Neural progenitor cell (in vitro differentiated cells): ENCODE measurements at regions not wholly inside any gene's neighbourhood (a gene's known extent, or its start where the extent isn't known, plus 50 kb on each side); places are given as distances from the start of the nearest gene placed in this dataset.
A peak's percentile ranks its signal among the peaks of the same experiment; 100 is the strongest.

Source experiments
- DNase-seq: peaks from one replicate; pipeline ENCODE4 v3.0.0-alpha.2; 2016; ENCODE audit warnings: low spot score
- H2AFZ ChIP-seq: fragments of 200-600 bp; sonication (generic); replicated peaks from 2 replicates; pipeline ENCODE4 v1.6.1; 2016; ENCODE audit warnings: antibody characterized with exemption
- H3F3A ChIP-seq: fragments of 200-600 bp; sonication (generic); 2 replicates; pipeline ENCODE4 v1.6.1; 2016; ENCODE audit warnings: antibody characterized with exemption, low read depth
- H3K27ac ChIP-seq: fragments of 200-600 bp; sonication (generic); 2 replicates; pipeline ENCODE4 v1.5.1; 2016; ENCODE audit warnings: mild to moderate bottlenecking
- H3K27me3 ChIP-seq: fragments of 200-600 bp; sonication (generic); 2 replicates; pipeline ENCODE4 v1.6.1; 2016; ENCODE audit warnings: mild to moderate bottlenecking, moderate library complexity
- H3K36me3 ChIP-seq: fragments of 200-600 bp; sonication (generic); 2 replicates; pipeline ENCODE4 v1.5.1; 2016
- H3K4me1 ChIP-seq: fragments of 200-600 bp; sonication (generic); 2 replicates; pipeline ENCODE4 v1.6.1; 2016; ENCODE audit warnings: mixed run types
- H3K4me2 ChIP-seq: fragments of 200-600 bp; sonication (generic); 2 replicates; pipeline ENCODE4 v1.6.1; 2016
- H3K4me3 ChIP-seq: fragments of 200-600 bp; sonication (generic); 2 replicates; pipeline ENCODE4 v1.5.1; 2016
- H3K79me2 ChIP-seq: fragments of 200-600 bp; sonication (generic); 2 replicates; pipeline ENCODE4 v1.6.1; 2016; ENCODE audit warnings: low read depth
- H3K9ac ChIP-seq: fragments of 200-600 bp; sonication (generic); 2 replicates; pipeline ENCODE4 v1.6.1; 2016
- H3K9me3 ChIP-seq: fragments of 200-600 bp; sonication (generic); 2 replicates; pipeline ENCODE4 v1.5.1; 2016; ENCODE audit warnings: low read depth
- H4K20me1 ChIP-seq: fragments of 200-600 bp; sonication (generic); 2 replicates; pipeline ENCODE4 v1.6.1; 2016; ENCODE audit warnings: low read depth
- H3K27ac Mint-ChIP-seq: 3 replicates; pipeline ENCODE4 v1.8.0; 2021; ENCODE audit warnings: mixed read lengths
- H3K27me3 Mint-ChIP-seq: 2 replicates; pipeline ENCODE4 v1.8.0; 2022; ENCODE audit warnings: low read depth, mild to moderate bottlenecking, inconsistent platforms, moderate library complexity, mixed read lengths; ENCODE audit not compliant: insufficient read depth
- H3K36me3 Mint-ChIP-seq: 3 replicates; pipeline ENCODE4 v1.8.0; 2021; ENCODE audit warnings: mixed read lengths
- H3K4me1 Mint-ChIP-seq: 3 replicates; pipeline ENCODE4 v1.8.0; 2021; ENCODE audit warnings: mixed read lengths
- H3K4me3 Mint-ChIP-seq: 3 replicates; pipeline ENCODE4 v1.8.0; 2021; ENCODE audit warnings: mild to moderate bottlenecking, moderate library complexity, mixed read lengths
- H3K9me3 Mint-ChIP-seq: 3 replicates; pipeline ENCODE4 v1.8.0; 2020; ENCODE audit warnings: mixed read lengths
- CTCF ChIP-seq: fragments of 200-600 bp; sonication (generic); IDR thresholded peaks from 2 replicates; pipeline ENCODE4 v1.5.1; 2017; ENCODE audit warnings: antibody characterized with exemption, mild to moderate bottlenecking
- EZH2 ChIP-seq: fragments of 200-600 bp; sonication (generic); IDR thresholded peaks from 2 replicates; pipeline ENCODE4 v1.6.1; 2017; ENCODE audit warnings: antibody characterized with exemption, mild to moderate bottlenecking, moderate library complexity
- EZH2phosphoT487 ChIP-seq: fragments of 200-600 bp; sonication (generic); IDR thresholded peaks from 2 replicates; pipeline ENCODE4 v1.6.1; 2017; ENCODE audit warnings: antibody characterized with exemption

- Mint-ChIP-seq H3K27me3 (no peaks in the 10 kb centered on the region), H3K27ac (no peak overlapping the region), H3K4me1 (peaks cover 3% of the 10 kb centered on the region), H3K9me3 (no peaks in the 10 kb centered on the region), H3K36me3 (no peaks in the 10 kb centered on the region), H3K4me3 (no peak overlapping the region)
- no peak for DNase-seq
- TF ChIP-seq CTCF (no peak), EZH2phosphoT487 (no peak), EZH2 (no peak)
- no peak overlapping the region for H3K4me3 ChIP-seq
- H3K79me2 ChIP-seq, result no peaks in the 10 kb centered on the region
- no peaks in the 10 kb centered on the region for H3K9me3 ChIP-seq
- peaks cover 24% of the 10 kb centered on the region for H3K4me1 ChIP-seq
- no peaks in the 10 kb centered on the region for H3F3A ChIP-seq
- H3K27ac ChIP-seq, result no peak overlapping the region
- H3K9ac ChIP-seq, result no peak overlapping the region
- H2AFZ ChIP-seq, result no peak overlapping the region
- H3K4me2 ChIP-seq, result no peak overlapping the region
- H4K20me1 ChIP-seq, result no peaks in the 10 kb centered on the region
- H3K36me3 ChIP-seq, result no peaks in the 10 kb centered on the region
- no peaks in the 10 kb centered on the region for H3K27me3 ChIP-seq
Measured at GRCh38 chr9:100674419-100675122, 96.7 kb downstream of the CAVIN4 start.

GRCh38 chr9:100679834-100680233 is 102.0 kb downstream of the CAVIN4 start:
- H3K4me2 ChIP-seq, result peak overlapping the region; percentile 19
- no peaks in the 10 kb centered on the region for H3K36me3 Mint-ChIP-seq

GRCh38 chr9:100686420-100686819 is 108.5 kb downstream of the CAVIN4 start:
- Mint-ChIP-seq H3K27ac (no peak overlapping the region), H3K4me3 (no peak overlapping the region)
- TF ChIP-seq CTCF, result no peak
- TF ChIP-seq EZH2phosphoT487, result no peak
- no peak for TF ChIP-seq EZH2

More at GRCh38 chr9:100679834-100680233, 102.0 kb downstream of the CAVIN4 start:
- H3K27ac ChIP-seq, result no peak overlapping the region
- TF ChIP-seq CTCF (no peak), EZH2 (no peak), EZH2phosphoT487 (no peak)
- H3K9me3 ChIP-seq, result no peaks in the 10 kb centered on the region
- H3F3A ChIP-seq, result no peaks in the 10 kb centered on the region
- no peak overlapping the region for H3K27ac Mint-ChIP-seq
- H3K4me3 Mint-ChIP-seq, result no peak overlapping the region
- H3K9ac ChIP-seq, result no peak overlapping the region
- H3K4me3 ChIP-seq, result no peak overlapping the region
- H3K27me3 Mint-ChIP-seq, result no peaks in the 10 kb centered on the region
- no peaks in the 10 kb centered on the region for H3K79me2 ChIP-seq
- no peaks in the 10 kb centered on the region for H3K27me3 ChIP-seq
- no peak overlapping the region for H2AFZ ChIP-seq
- H4K20me1 ChIP-seq, result no peaks in the 10 kb centered on the region
- H3K4me1 ChIP-seq, result peaks cover 9% of the 10 kb centered on the region
- no peaks in the 10 kb centered on the region for H3K9me3 Mint-ChIP-seq
- no peak for DNase-seq
- no peaks in the 10 kb centered on the region for H3K4me1 Mint-ChIP-seq
- no peaks in the 10 kb centered on the region for H3K36me3 ChIP-seq

More at GRCh38 chr9:100686420-100686819, 108.5 kb downstream of the CAVIN4 start:
- Histone ChIP-seq H2AFZ (no peak overlapping the region), H3F3A (no peaks in the 10 kb centered on the region), H3K4me1 (no peaks in the 10 kb centered on the region), H3K36me3 (no peaks in the 10 kb centered on the region), H3K27me3 (no peaks in the 10 kb centered on the region), H3K27ac (no peak overlapping the region), H4K20me1 (no peaks in the 10 kb centered on the region), H3K4me2 (no peak overlapping the region), H3K79me2 (no peaks in the 10 kb centered on the region), H3K9me3 (no peaks in the 10 kb centered on the region), H3K4me3 (no peak overlapping the region), H3K9ac (no peak overlapping the region)
- DNase-seq, result no peak
- no peaks in the 10 kb centered on the region for H3K36me3 Mint-ChIP-seq
- H3K27me3 Mint-ChIP-seq, result no peaks in the 10 kb centered on the region
- H3K9me3 Mint-ChIP-seq, result no peaks in the 10 kb centered on the region
- no peaks in the 10 kb centered on the region for H3K4me1 Mint-ChIP-seq
